HepG2 (cell line): ENCODE measurements at regions not wholly inside any gene's neighbourhood (a gene's known extent, or its start where the extent isn't known, plus 50 kb on each side); places are given as distances from the start of the nearest gene placed in this dataset.

Experiments used
- ATAC-seq: fragments of 200-7000 bp; cut with Tn5 transposase; 3 replicates; pipeline ENCODE4 v1.9.1; 2020; ENCODE audit warnings: mild to moderate bottlenecking, moderate library complexity
- BruUV-seq: library from RNA; stranded (reverse); fragments of 400-500 nt; replicated peaks from 2 replicates; lab custom pipeline; 2021; lab: Mats Ljungman, UMichigan
- CTCF ChIA-PET: fragments of 300-600 bp; formaldehyde crosslinking; extraction: SDS; loops from one replicate; lab custom pipeline; 2021; ENCODE audit warnings: low total read pairs, inconsistent platforms, low intra/inter-chr PET ratio; lab: Yijun Ruan, JAX
- POLR2A ChIA-PET: fragments of 350-600 bp; sonication (Branson Sonifier 250); formaldehyde crosslinking; loops from one replicate; lab custom pipeline; 2020; ENCODE audit warnings: antibody characterized with exemption, inconsistent platforms; lab: Yijun Ruan, JAX
- DNase-seq: peaks from one replicate; pipeline ENCODE4 v3.0.0-alpha.2; 2015; ENCODE audit warnings: low spot score
- FAIRE-seq: peaks from 3 replicates; lab custom pipeline; 2011; peaks lifted over from hg19 to GRCh38; lab: Jason Lieb, UNC
- H2AFZ ChIP-seq: one replicate; pipeline ENCODE4 v1.6.1; 2011; ENCODE audit warnings: low read length, inconsistent platforms
- H3K27ac ChIP-seq: fragments of 300-600 bp; 3 replicates; pipeline ENCODE4 v1.8.0; 2011; ENCODE audit warnings: mixed run types, mild to moderate bottlenecking, mixed read lengths, low read length, inconsistent platforms; ENCODE audit not compliant: insufficient read depth; ENCODE audit errors: extremely low read length
- H3K27me3 ChIP-seq, 2 experiments: fragments of 200-600 bp in 1 of 2; 2 replicates in 1 of 2; 3 replicates in 1 of 2; pipeline versions ENCODE4 v1.6.0 to v1.8.0; 2011; ENCODE audit warnings: low read length in 2 of 2, mild to moderate bottlenecking in 2 of 2, moderate library complexity in 2 of 2, inconsistent platforms in 1 of 2; ENCODE audit not compliant: insufficient read depth in 2 of 2, control insufficient read depth in 1 of 2
- H3K36me3 ChIP-seq, 2 experiments: fragments of 200-600 bp in 1 of 2; replicated peaks in 1 of 2; 2 replicates in 1 of 2; 3 replicates in 1 of 2; pipeline versions ENCODE4 v1.5.1 to v1.8.0; 2011; ENCODE audit warnings: low read length in 2 of 2, inconsistent platforms in 1 of 2; ENCODE audit not compliant: insufficient read depth in 2 of 2, control insufficient read depth in 1 of 2
- H3K4me1 ChIP-seq: 2 replicates; pipeline ENCODE4 v1.5.1; 2012; ENCODE audit warnings: low read length, inconsistent platforms; ENCODE audit not compliant: insufficient read depth
- H3K4me2 ChIP-seq: 2 replicates; pipeline ENCODE4 v1.6.0; 2011; ENCODE audit warnings: low read depth, low read length, inconsistent platforms
- H3K4me3 ChIP-seq, 3 experiments: fragments of 200-600 bp in 1 of 3; sonication (generic), shearing (Covaris generic) in 1 of 3; replicated peaks in 1 of 3; 2 replicates each; pipeline ENCODE4 v1.5.1; 2011 to 2016; ENCODE audit warnings: low read length in 3 of 3, inconsistent platforms in 2 of 3, low read depth in 2 of 3, mild to moderate bottlenecking in 2 of 3, control low read depth in 1 of 3, mixed read lengths in 1 of 3; ENCODE audit not compliant: insufficient read depth in 1 of 3
- H3K79me2 ChIP-seq: one replicate; pipeline ENCODE4 v1.6.1; 2011; ENCODE audit warnings: low read length, inconsistent platforms; ENCODE audit not compliant: insufficient read depth
- H3K9ac ChIP-seq: 2 replicates; pipeline ENCODE4 v1.6.0; 2011; ENCODE audit warnings: mild to moderate bottlenecking, low read depth, low read length, inconsistent platforms; ENCODE audit not compliant: insufficient read depth
- H3K9me3 ChIP-seq: 2 replicates; pipeline ENCODE4 v1.5.1; 2012; ENCODE audit warnings: mild to moderate bottlenecking, low read length
- H4K20me1 ChIP-seq: 2 replicates; pipeline ENCODE4 v1.6.0; 2011; ENCODE audit warnings: inconsistent platforms, mild to moderate bottlenecking, low read length, moderate library complexity; ENCODE audit not compliant: insufficient read depth
- AFF4 ChIP-seq: sonication (generic); formaldehyde crosslinking; IDR thresholded peaks from 2 replicates; pipeline ENCODE4 v1.4.0; 2020; ENCODE audit warnings: missing genetic modification reagents
- CBX1 ChIP-seq: IDR thresholded peaks from one replicate; pipeline ENCODE4 v1.6.1; 2016; ENCODE audit warnings: antibody characterized with exemption, low read depth
- ETV5 ChIP-seq: IDR thresholded peaks from 2 replicates; pipeline ENCODE4 v1.6.1; 2018; ENCODE audit warnings: missing biosample characterization, missing genetic modification reagents, inconsistent platforms, borderline replicate concordance
- HINFP ChIP-seq: sonication (generic); formaldehyde crosslinking; IDR thresholded peaks from 2 replicates; pipeline ENCODE4 v1.4.0; 2020; ENCODE audit warnings: low read depth, mild to moderate bottlenecking, missing genetic modification reagents
- HNF4G ChIP-seq, 2 experiments: sonication (generic) in 1 of 2; formaldehyde crosslinking in 1 of 2; IDR thresholded peaks; 2 replicates each; pipeline versions ENCODE4 v1.4.0 to v1.6.1; 2011 to 2020; ENCODE audit warnings: borderline replicate concordance in 2 of 2, low read depth in 2 of 2, mild to moderate bottlenecking in 2 of 2, low read length in 1 of 2, missing genetic modification reagents in 1 of 2, moderate library complexity in 1 of 2
- KMT2B ChIP-seq: IDR thresholded peaks from 2 replicates; pipeline ENCODE4 v1.6.1; 2016; ENCODE audit warnings: missing genetic modification reagents, missing compliant biosample characterization
- MIER2 ChIP-seq: IDR thresholded peaks from 2 replicates; pipeline ENCODE4 v1.6.1; 2016; ENCODE audit warnings: missing biosample characterization, missing genetic modification reagents
- NR2F2 ChIP-seq: IDR thresholded peaks from 2 replicates; pipeline ENCODE4 v1.6.1; 2012; ENCODE audit warnings: low read depth, inconsistent platforms, borderline replicate concordance
- ZBTB14 ChIP-seq: sonication (generic); formaldehyde crosslinking; IDR thresholded peaks from 2 replicates; pipeline ENCODE4 v1.4.0; 2020; ENCODE audit warnings: missing genetic modification reagents
- WGBS: methylation state at CpG from one replicate; pipeline ENCODE4 v1.1.6; 2017; ENCODE audit warnings: low lambda C conversion rate; 5-methylcytosine and 5-hydroxymethylcytosine counted together
- in situ Hi-C: cut with HindIII; loops from 2 replicates; pipeline ENCODE4 v1.10.0; 2017; ENCODE audit warnings: low pct_unique_long_range_greater_than_20kb; ENCODE audit not compliant: extremely low pct_ligation_motif_present
- intact Hi-C: fragments of 100-400 bp; cut with micrococcal nuclease; formaldehyde crosslinking; loops from one replicate; pipeline ENCODE4 v1.10.0; 2022; ENCODE audit not compliant: unreplicated experiment
- TF ChIP-seq, protein P1 (sequence below), 2 experiments: sonication (generic) in 1 of 2; formaldehyde crosslinking in 1 of 2; IDR thresholded peaks; 2 replicates each; pipeline versions ENCODE4 v1.6.1 to v1.9.0; 2014 to 2022; ENCODE audit warnings: antibody characterized with exemption in 1 of 2, borderline replicate concordance in 1 of 2, inconsistent platforms in 1 of 2, low read depth in 1 of 2, missing genetic modification reagents in 1 of 2

- H3K27ac ChIP-seq: no peak overlapping the region
- H3K4me3 ChIP-seq: no peak overlapping the region
- DNase-seq (no peak), ATAC-seq (no peak), FAIRE-seq (no peak)
- intact Hi-C loops (no loop called here), in situ Hi-C loops (no loop called here)
- no peak overlapping the region for H3K9ac ChIP-seq
- no peak overlapping the region for H2AFZ ChIP-seq
- POLR2A ChIA-PET: no interaction called here
- no peaks in the 10 kb centered on the region for H3K36me3 ChIP-seq
- CTCF ChIA-PET: no interaction called here
- no peaks in the 10 kb centered on the region for H3K79me2 ChIP-seq
- no peak overlapping the region for H3K4me2 ChIP-seq
- WGBS: 46% methylated on average over 4 of the region's 4 CpGs
- H3K27me3 ChIP-seq: no peaks in the 10 kb centered on the region
- no peaks in the 10 kb centered on the region for H3K4me1 ChIP-seq
- H4K20me1 ChIP-seq: no peaks in the 10 kb centered on the region
- H3K9me3 ChIP-seq: no peaks in the 10 kb centered on the region
- BruUV-seq: no TSS peak
- TF ChIP-seq ETV5 (CRISPR knock-in tag): no peak
- TF ChIP-seq HINFP (CRISPR knock-in tag): no peak
- no peak for TF ChIP-seq MIER2 (CRISPR knock-in tag)
- no peak for TF ChIP-seq HNF4G (IDR thresholded peaks at IDR 0.05; ENCODE audit: borderline replicate concordance, low read depth, low read length)
- TF ChIP-seq HNF4G (CRISPR knock-in tag; IDR thresholded peaks at IDR 0.05; ENCODE audit: borderline replicate concordance, low read depth): no peak
- TF ChIP-seq ZBTB14 (CRISPR knock-in tag): no peak
- TF ChIP-seq CBX1: no peak
- no peak for TF ChIP-seq KMT2B (CRISPR knock-in tag)
- TF ChIP-seq NR2F2: no peak
- TF ChIP-seq AFF4 (CRISPR knock-in tag): no peak
- TF ChIP-seq, protein P1, sequence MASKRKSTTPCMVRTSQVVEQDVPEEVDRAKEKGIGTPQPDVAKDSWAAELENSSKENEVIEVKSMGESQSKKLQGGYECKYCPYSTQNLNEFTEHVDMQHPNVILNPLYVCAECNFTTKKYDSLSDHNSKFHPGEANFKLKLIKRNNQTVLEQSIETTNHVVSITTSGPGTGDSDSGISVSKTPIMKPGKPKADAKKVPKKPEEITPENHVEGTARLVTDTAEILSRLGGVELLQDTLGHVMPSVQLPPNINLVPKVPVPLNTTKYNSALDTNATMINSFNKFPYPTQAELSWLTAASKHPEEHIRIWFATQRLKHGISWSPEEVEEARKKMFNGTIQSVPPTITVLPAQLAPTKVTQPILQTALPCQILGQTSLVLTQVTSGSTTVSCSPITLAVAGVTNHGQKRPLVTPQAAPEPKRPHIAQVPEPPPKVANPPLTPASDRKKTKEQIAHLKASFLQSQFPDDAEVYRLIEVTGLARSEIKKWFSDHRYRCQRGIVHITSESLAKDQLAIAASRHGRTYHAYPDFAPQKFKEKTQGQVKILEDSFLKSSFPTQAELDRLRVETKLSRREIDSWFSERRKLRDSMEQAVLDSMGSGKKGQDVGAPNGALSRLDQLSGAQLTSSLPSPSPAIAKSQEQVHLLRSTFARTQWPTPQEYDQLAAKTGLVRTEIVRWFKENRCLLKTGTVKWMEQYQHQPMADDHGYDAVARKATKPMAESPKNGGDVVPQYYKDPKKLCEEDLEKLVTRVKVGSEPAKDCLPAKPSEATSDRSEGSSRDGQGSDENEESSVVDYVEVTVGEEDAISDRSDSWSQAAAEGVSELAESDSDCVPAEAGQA (IDR thresholded peaks at IDR 0.05; ENCODE audit: low read depth): no peak
- TF ChIP-seq, protein P1 (CRISPR knock-in tag; IDR thresholded peaks at IDR 0.05; ENCODE audit: borderline replicate concordance): no peak
Observed at GRCh38 chr10:24080207-24080606, 128.7 kb upstream of the KIAA1217 start.
